H1 (cell line): ENCODE measurements at regions not wholly inside any gene's neighbourhood (a gene's known extent, or its start where the extent isn't known, plus 50 kb on each side); places are given as distances from the start of the nearest gene placed in this dataset.

Source experiments
- ASH2L ChIP-seq: fragments of 200-600, 300-600 bp; sonication (generic); IDR thresholded peaks from one replicate; pipeline ENCODE4 v1.7.1; 2017; ENCODE audit warnings: low read length
- CHD2 ChIP-seq: IDR thresholded peaks from 2 replicates; pipeline ENCODE4 v1.6.1; 2012; ENCODE audit warnings: low read length, improper control_type of control experiment
- EP300 ChIP-seq, 2 experiments: IDR thresholded peaks; 1 replicate in 1 of 2; 2 replicates in 1 of 2; pipeline ENCODE4 v1.6.1; 2011 to 2012; ENCODE audit warnings: low read depth in 2 of 2, low read length in 2 of 2, mild to moderate bottlenecking in 2 of 2, borderline replicate concordance in 1 of 2, inconsistent platforms in 1 of 2, moderate library complexity in 1 of 2
- EZH2 ChIP-seq: fragments of 200-600 bp; sonication (generic); IDR thresholded peaks from 2 replicates; pipeline ENCODE4 v1.7.1; 2012; ENCODE audit warnings: low read depth, mild to moderate bottlenecking, moderate library complexity, low read length, inconsistent platforms; ENCODE audit not compliant: severe bottlenecking
- FOSL1 ChIP-seq: IDR thresholded peaks from 2 replicates; pipeline ENCODE4 v1.6.1; 2011; ENCODE audit warnings: mild to moderate bottlenecking, low read depth, low read length, moderate library complexity; ENCODE audit not compliant: insufficient read depth
- MAFK ChIP-seq: IDR thresholded peaks from 2 replicates; pipeline ENCODE4 v1.6.1; 2012; ENCODE audit warnings: low read depth, mild to moderate bottlenecking, improper control_type of control experiment, low read length
- MAX ChIP-seq: IDR thresholded peaks from 2 replicates; pipeline ENCODE4 v1.6.1; 2012; ENCODE audit warnings: inconsistent platforms
- POLR2AphosphoS5 ChIP-seq: IDR thresholded peaks from 2 replicates; pipeline ENCODE4 v1.6.1; 2011; ENCODE audit warnings: low read depth, low read length
- RAD21 ChIP-seq, 2 experiments: IDR thresholded peaks in 1 of 2; conservative IDR thresholded peaks in 1 of 2; 2 replicates each; pipeline ENCODE4 v1.6.1; 2011; ENCODE audit warnings: low read depth in 2 of 2, low read length in 2 of 2, improper control_type of control experiment in 1 of 2, inconsistent platforms in 1 of 2, mild to moderate bottlenecking in 1 of 2, moderate library complexity in 1 of 2
- SUZ12 ChIP-seq: fragments of 200-600 bp; sonication (generic); IDR thresholded peaks from 2 replicates; pipeline ENCODE4 v1.6.1; 2012; ENCODE audit warnings: mild to moderate bottlenecking, inconsistent platforms, low read length, moderate library complexity, mixed read lengths
- TEAD4 ChIP-seq: IDR thresholded peaks from 2 replicates; pipeline ENCODE4 v1.6.1; 2012; ENCODE audit warnings: low read depth, low read length, inconsistent platforms, mixed read lengths
- TF ChIP-seq, protein P1 (sequence below), 3 experiments: IDR thresholded peaks; 1 replicate in 2 of 3; 2 replicates in 1 of 3; pipeline versions ENCODE4 v1.5.1 to v1.6.1; 2011; ENCODE audit warnings: low read length in 3 of 3, mild to moderate bottlenecking in 3 of 3, inconsistent platforms in 2 of 3, low read depth in 1 of 3, moderate library complexity in 1 of 3; ENCODE audit not compliant: insufficient read depth in 1 of 3; ENCODE audit errors: control extremely low read depth in 1 of 3

GRCh38 chr6:9121549-9121948 is 686.2 kb upstream of the SLC35B3 start:
- TF ChIP-seq, protein P1, sequence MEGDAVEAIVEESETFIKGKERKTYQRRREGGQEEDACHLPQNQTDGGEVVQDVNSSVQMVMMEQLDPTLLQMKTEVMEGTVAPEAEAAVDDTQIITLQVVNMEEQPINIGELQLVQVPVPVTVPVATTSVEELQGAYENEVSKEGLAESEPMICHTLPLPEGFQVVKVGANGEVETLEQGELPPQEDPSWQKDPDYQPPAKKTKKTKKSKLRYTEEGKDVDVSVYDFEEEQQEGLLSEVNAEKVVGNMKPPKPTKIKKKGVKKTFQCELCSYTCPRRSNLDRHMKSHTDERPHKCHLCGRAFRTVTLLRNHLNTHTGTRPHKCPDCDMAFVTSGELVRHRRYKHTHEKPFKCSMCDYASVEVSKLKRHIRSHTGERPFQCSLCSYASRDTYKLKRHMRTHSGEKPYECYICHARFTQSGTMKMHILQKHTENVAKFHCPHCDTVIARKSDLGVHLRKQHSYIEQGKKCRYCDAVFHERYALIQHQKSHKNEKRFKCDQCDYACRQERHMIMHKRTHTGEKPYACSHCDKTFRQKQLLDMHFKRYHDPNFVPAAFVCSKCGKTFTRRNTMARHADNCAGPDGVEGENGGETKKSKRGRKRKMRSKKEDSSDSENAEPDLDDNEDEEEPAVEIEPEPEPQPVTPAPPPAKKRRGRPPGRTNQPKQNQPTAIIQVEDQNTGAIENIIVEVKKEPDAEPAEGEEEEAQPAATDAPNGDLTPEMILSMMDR (IDR thresholded peaks at IDR 0.05; ENCODE audit: control extremely low read depth in 1 of 3, insufficient read depth in 1 of 3, low read depth in 1 of 3, low read length in 3 of 3) = no peak
- no peak for TF ChIP-seq EP300 (IDR thresholded peaks at IDR 0.05; ENCODE audit: borderline replicate concordance in 1 of 2, low read depth in 2 of 2, low read length in 2 of 2)
- TF ChIP-seq EZH2 = no peak
- no peak for TF ChIP-seq MAX
- TF ChIP-seq ASH2L = no peak
- no peak for TF ChIP-seq POLR2AphosphoS5
- TF ChIP-seq CHD2 = no peak
- TF ChIP-seq SUZ12 = no peak
- no peak for TF ChIP-seq MAFK
- TF ChIP-seq TEAD4 = no peak
- TF ChIP-seq RAD21 (IDR thresholded peaks at IDR 0.05 in 1 of 2, conservative IDR thresholded peaks at IDR 0.05 in 1 of 2; ENCODE audit: low read depth in 2 of 2, low read length in 2 of 2) = no peak
- TF ChIP-seq FOSL1 = no peak
